GM12873 (cell line): ENCODE measurements at regions not wholly inside any gene's neighbourhood (a gene's known extent, or its start where the extent isn't known, plus 50 kb on each side); places are given as distances from the start of the nearest gene placed in this dataset.

Experiments
- TF ChIP-seq, protein P1 (sequence below): IDR thresholded peaks from 2 replicates; pipeline ENCODE4 v1.5.1; 2012; ENCODE audit warnings: low read depth, mild to moderate bottlenecking, moderate library complexity, low read length, control low read depth; ENCODE audit not compliant: insufficient read depth; ENCODE audit errors: missing control alignments

DNA sequence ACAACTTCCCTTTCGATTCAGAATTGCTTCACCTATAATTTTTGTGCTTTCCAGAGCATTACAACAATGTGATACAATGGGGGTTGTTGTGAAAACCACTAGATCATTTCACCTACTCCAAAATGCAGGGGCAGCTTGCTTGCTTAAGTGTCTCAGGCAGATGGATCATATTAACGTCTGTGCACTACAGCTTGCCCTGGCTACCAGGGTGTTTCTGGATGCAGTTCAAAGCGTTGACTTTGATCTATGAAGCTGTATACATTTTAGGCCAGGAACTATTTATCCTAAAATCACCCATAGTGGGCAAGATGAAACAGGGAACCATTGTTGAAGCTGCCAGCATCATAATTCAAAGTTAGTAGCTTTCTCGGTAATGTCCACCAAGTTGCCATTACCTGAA is 339.5 kb upstream of the HSF2 start:
- TF ChIP-seq, protein P1, sequence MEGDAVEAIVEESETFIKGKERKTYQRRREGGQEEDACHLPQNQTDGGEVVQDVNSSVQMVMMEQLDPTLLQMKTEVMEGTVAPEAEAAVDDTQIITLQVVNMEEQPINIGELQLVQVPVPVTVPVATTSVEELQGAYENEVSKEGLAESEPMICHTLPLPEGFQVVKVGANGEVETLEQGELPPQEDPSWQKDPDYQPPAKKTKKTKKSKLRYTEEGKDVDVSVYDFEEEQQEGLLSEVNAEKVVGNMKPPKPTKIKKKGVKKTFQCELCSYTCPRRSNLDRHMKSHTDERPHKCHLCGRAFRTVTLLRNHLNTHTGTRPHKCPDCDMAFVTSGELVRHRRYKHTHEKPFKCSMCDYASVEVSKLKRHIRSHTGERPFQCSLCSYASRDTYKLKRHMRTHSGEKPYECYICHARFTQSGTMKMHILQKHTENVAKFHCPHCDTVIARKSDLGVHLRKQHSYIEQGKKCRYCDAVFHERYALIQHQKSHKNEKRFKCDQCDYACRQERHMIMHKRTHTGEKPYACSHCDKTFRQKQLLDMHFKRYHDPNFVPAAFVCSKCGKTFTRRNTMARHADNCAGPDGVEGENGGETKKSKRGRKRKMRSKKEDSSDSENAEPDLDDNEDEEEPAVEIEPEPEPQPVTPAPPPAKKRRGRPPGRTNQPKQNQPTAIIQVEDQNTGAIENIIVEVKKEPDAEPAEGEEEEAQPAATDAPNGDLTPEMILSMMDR: no peak

DNA sequence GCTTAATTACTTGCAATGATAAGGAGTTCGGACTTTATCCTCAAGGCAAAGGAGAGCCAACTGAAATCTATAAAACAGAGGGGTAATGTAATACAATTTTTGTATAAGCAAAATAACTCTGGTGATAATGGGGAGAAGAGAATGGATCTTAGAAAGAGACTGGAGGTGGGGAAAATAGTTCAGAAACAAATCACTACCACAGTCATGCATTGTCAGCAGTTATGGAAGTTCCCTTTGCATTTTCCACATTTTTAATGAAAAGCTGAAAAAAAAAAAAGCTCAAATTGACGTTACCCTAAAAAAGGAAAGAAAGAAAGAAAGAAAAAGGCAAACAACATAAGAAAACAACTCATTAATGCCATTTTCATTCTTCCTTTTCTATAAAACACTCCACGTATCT is 337.6 kb upstream of the HSF2 start:
- TF ChIP-seq, protein P1: no peak

DNA sequence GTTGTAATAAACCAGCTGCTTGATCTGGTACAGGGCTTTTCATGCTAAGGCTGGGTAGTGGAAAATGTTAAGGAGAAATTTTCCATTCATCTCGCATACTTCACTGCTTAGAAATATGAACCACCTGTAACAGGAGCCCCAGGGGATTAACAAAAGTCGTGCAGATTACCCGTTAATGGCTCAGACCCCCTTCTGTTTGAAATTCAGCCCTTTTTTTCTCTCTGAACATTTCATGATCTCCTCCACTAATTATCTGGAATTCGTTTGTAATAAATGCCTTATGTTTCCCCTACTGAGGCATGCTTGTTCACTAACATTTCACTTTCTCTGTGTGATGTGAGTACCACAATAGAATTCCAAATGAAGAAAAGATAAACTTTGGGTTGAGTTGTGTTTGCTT is 336.4 kb upstream of the HSF2 start:
- TF ChIP-seq, protein P1: no peak

DNA sequence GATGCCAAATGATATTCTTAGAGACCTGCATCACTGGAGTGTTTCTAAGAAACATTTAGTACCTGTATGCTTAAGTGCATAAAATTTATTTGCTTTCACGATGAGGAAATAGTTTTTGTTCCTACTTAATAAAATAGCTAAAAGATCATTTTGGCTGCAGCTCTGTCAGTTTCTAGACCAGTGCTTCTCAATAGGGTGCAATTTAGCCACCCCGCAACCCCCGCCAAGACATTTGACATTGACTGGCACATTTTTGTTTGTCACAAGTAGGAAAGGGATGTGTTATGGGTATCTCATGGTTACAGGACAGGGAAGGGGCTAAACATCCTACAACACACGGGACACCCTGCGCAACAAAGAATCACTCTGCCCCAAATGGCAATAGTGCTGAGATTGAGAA is 335.7 kb upstream of the HSF2 start:
- TF ChIP-seq, protein P1: no peak

DNA sequence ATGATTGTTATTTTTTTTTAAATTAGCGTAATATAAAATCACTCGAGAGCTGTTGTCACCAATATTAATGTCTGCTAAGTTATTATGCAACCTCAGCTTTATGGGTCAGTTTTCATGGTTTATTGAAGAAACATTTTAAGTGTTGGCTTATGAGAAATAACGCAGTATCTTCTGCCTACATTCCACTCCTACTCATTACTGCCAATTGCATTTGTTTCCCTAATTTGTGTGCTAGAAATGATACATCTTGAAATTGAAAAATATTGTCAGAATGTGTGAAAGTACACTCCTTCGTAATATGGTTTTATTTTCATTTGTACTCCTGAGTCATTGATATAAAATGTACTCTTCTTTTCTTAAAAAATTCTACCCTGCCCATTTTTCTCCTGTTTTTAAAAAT is 333.3 kb upstream of the HSF2 start:
- TF ChIP-seq, protein P1: no peak

DNA sequence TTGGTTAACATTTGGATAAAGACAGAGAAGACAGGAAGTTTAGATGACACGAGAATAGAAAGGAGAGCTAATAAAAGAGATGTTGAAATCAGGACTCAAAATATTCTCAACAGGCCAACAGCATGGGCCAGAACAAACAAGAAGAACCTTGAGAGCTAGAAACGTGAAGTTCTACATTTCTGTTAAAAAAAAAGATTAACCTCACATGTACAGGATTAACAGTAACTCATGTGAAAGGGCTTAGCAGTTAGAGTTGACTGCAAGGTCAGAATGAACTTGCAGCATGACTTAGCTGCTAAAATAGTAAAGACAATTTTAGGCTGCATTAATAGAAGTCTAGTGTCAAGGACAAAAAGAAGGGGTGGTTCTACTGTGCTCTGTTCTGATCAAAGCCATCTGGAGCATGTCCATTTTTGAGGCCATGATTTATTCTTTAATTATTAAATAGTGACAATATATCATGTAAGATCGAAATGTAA is 331.1 kb upstream of the HSF2 start:
- TF ChIP-seq, protein P1: no peak

DNA sequence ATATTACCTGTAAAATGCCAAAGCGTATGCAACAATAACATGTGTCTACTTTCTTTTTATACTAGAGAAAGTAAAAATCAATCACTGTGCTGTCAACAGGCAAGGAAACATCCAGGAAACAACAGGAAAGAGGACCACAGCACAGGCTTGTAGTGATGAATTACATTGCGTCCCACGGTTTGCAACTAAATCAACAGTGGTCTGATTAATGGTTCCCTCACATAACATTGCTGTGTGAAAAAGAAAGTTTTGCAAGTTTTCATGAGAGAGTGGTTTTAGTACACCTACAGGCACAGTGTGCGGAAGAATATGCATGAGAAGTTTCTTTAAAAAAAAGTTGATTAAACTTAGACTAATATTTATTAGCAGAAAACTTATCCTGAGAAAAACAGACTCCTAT is 329.5 kb upstream of the HSF2 start:
- TF ChIP-seq, protein P1: no peak

DNA sequence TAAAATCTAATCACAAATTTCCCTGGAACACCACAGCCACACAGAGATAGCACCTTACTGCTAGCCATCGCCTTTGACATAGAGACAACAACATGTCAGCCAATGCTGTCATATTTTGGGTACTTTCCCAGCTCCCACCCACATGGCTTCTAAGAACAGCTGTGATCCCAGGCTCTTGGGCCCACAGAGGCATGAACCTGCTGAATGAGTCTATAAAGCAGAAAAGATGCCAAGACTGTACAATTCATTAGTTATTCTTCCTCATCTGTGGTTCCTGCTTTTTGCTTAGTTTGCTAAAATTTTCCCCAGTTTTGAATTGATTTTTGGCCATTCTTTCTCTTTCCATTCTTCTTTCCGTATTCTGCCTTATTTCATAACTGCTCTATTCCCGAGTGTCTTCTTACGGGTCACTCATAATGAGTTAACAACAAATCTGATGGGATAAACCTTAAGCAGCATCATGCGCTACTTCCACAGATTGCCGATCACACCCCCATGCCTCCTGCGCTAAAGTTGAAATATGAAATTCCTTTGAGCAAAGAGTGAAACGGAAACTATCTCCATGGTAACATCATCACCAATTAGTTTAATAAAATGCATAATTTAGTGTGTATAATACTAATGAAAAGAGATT is 327.3 kb upstream of the HSF2 start:
- TF ChIP-seq, protein P1: no peak
